ENCODE measurements at regions not wholly inside any gene's neighbourhood (a gene's known extent, or its start where the extent isn't known, plus 50 kb on each side); places are given as distances from the start of the nearest gene placed in this dataset.

- no peak for TF ChIP-seq CTCF (IDR thresholded peaks at IDR 0.05)
- no peak for TF ChIP-seq EZH2 (IDR thresholded peaks at IDR 0.05)
Observed at GRCh38 chr6:156033598-156033997, 578.0 kb upstream of the NOX3 start.

Measured in neural progenitor cell (in vitro differentiated cells).